ENCODE measurements at regions not wholly inside any gene's neighbourhood (a gene's known extent, or its start where the extent isn't known, plus 50 kb on each side); places are given as distances from the start of the nearest gene placed in this dataset.

DNA sequence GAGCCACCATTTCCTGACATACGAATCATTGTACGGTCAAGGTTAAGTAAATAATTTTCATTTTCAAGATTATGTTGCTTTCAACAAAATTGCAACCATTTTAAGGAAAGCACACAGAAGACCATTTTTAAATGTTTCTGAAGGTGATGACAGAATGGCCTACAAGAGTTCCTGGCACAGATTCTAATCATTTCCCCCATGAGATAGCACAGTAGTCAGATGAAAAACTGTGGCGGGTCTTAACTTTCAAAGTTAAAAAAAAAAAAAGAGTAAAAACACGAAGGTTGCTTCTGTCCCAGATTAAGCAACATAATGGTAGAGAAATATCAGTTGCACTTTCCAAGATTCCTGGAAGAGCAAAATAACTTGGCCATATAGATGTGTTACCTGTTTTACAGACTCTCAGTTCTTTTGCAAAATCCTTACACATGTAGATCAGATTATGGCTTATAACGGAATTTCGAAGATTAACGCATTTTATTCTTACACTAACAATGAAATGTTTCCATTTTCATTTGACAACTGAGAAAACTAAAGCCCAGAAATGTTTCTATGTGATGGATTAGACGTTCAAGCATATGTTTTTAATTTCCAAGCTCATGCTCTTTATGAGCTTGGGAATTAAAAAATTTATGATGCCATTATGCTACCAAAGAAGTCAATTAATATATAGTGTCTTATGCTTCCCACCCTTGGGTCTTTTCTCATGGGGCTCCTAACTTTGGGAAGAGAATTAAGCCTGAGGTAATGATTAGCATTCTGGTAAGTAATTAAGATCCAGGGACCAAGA lies 335.1 kb upstream of the CLNK start:
- Histone ChIP-seq H3K27me3 (ENCODE audit: control insufficient read depth, insufficient read depth, low read length) (no peaks in the 10 kb centered on the region), H3K36me3 (ENCODE audit: control insufficient read depth, insufficient read depth, low read length) (no peaks in the 10 kb centered on the region), H3K4me3 (ENCODE audit: low read depth, low read length) (no peak overlapping the region)
- TF ChIP-seq, protein P1, sequence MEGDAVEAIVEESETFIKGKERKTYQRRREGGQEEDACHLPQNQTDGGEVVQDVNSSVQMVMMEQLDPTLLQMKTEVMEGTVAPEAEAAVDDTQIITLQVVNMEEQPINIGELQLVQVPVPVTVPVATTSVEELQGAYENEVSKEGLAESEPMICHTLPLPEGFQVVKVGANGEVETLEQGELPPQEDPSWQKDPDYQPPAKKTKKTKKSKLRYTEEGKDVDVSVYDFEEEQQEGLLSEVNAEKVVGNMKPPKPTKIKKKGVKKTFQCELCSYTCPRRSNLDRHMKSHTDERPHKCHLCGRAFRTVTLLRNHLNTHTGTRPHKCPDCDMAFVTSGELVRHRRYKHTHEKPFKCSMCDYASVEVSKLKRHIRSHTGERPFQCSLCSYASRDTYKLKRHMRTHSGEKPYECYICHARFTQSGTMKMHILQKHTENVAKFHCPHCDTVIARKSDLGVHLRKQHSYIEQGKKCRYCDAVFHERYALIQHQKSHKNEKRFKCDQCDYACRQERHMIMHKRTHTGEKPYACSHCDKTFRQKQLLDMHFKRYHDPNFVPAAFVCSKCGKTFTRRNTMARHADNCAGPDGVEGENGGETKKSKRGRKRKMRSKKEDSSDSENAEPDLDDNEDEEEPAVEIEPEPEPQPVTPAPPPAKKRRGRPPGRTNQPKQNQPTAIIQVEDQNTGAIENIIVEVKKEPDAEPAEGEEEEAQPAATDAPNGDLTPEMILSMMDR (IDR thresholded peaks at IDR 0.05; ENCODE audit: insufficient read depth, low read length, severe bottlenecking), result no peak
- DNase-seq (ENCODE audit: low read depth), result no peak
- no peak for FAIRE-seq

DNA sequence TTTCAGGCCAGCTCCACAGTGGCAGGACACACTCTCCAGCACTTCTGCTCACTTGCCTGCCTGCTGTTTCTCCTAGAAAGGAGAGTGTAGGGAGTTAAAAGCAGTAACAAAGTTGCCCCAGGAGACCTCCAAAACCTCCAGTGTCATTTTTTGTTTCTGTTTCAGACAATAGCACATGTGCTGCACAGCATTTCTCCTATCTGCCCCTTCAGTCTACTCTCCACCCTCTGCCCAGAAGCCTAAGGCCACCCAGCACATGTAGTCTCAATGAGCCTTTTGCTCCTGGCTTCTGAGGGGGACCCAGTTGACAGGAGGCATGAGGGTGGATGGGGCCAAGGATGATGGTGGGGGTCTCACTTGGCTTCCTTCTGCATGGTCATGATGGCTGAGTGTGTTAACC lies 329.6 kb upstream of the CLNK start:
- H3K36me3 ChIP-seq (ENCODE audit: control insufficient read depth, insufficient read depth, low read length), result no peaks in the 10 kb centered on the region
- H3K4me3 ChIP-seq (ENCODE audit: low read depth, low read length), result no peak overlapping the region
- DNase-seq (ENCODE audit: low read depth), result no peak
- FAIRE-seq, result no peak
- TF ChIP-seq, protein P1 (IDR thresholded peaks at IDR 0.05; ENCODE audit: insufficient read depth, low read length, severe bottlenecking), result no peak
- no peaks in the 10 kb centered on the region for H3K27me3 ChIP-seq (ENCODE audit: control insufficient read depth, insufficient read depth, low read length)

DNA sequence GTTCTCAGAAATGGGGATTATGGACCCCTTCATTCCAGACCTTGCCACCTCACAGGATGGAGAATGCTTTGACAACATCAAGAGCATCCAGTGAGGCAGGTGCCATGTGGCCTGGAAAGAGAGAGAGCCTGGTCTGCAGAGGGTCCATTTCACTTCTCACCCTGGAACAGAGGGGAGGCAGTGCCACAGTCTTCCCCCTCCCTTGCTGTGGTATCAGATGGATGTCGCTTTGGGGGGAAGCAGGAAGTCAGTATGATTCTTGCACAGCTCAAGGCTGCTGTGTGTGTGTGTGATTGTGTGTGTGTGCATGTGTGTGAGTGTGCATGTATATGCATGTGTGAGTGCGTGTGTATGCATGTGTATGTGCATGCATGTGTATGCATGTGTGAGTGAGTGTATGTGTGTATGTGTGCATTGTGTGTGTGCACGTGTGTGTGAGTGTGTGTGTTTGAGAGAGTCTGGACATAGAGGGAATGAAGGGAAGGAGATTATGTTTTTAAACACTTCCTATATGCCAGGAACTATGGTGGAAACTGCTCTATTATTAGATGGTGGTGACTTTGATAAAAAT lies 328.6 kb upstream of the CLNK start:
- no peak overlapping the region for H3K4me3 ChIP-seq (ENCODE audit: low read depth, low read length)
- no peak for DNase-seq (ENCODE audit: low read depth)
- FAIRE-seq, result no peak
- TF ChIP-seq, protein P1 (IDR thresholded peaks at IDR 0.05; ENCODE audit: insufficient read depth, low read length, severe bottlenecking), result no peak
- no peaks in the 10 kb centered on the region for H3K27me3 ChIP-seq (ENCODE audit: control insufficient read depth, insufficient read depth, low read length)
- no peaks in the 10 kb centered on the region for H3K36me3 ChIP-seq (ENCODE audit: control insufficient read depth, insufficient read depth, low read length)

DNA sequence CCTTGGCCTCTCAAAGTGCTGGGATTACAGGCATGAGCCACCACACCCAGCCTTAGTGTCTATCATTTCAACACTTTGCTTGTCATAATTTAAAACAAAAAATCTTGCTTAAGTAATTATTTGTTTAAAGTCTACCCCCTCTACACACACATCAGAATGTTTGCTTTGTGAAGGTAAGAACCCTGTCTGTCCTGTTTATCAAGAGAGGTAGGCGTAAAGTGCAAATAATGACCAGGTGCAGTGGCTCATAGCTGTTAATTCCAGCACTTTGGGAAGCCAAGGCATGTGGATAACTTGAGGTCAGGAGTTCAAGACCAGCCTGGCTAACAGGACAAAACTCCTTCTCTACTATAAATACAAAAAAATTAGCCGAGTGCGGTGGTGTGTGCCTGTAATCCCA lies 326.7 kb upstream of the CLNK start:
- DNase-seq (ENCODE audit: low read depth) (peak; percentile 55), FAIRE-seq (no peak)
- Histone ChIP-seq H3K27me3 (ENCODE audit: control insufficient read depth, insufficient read depth, low read length) (no peaks in the 10 kb centered on the region), H3K36me3 (ENCODE audit: control insufficient read depth, insufficient read depth, low read length) (no peaks in the 10 kb centered on the region), H3K4me3 (ENCODE audit: low read depth, low read length) (no peak overlapping the region)
- TF ChIP-seq, protein P1 (IDR thresholded peaks at IDR 0.05; ENCODE audit: insufficient read depth, low read length, severe bottlenecking), result no peak

GRCh38 chr4:11010624-11011023 lies 326.1 kb upstream of the CLNK start:
- TF ChIP-seq, protein P1 (IDR thresholded peaks at IDR 0.05; ENCODE audit: insufficient read depth, low read length, severe bottlenecking), result no peak
- FAIRE-seq (no peak), DNase-seq (ENCODE audit: low read depth) (no peak)

More at GRCh38 chr4:11010624-11011023, 326.1 kb upstream of the CLNK start:
- H3K36me3 ChIP-seq (ENCODE audit: control insufficient read depth, insufficient read depth, low read length), result no peaks in the 10 kb centered on the region
- no peaks in the 10 kb centered on the region for H3K27me3 ChIP-seq (ENCODE audit: control insufficient read depth, insufficient read depth, low read length)
- H3K4me3 ChIP-seq (ENCODE audit: low read depth, low read length), result no peak overlapping the region
